ENCODE measurements at regions not wholly inside any gene's neighbourhood (a gene's known extent, or its start where the extent isn't known, plus 50 kb on each side); places are given as distances from the start of the nearest gene placed in this dataset.

GRCh38 chr16:85251225-85251760 lies 139.0 kb upstream of the CIBAR2 start:
- in situ Hi-C loops (cut with MboI; ENCODE audit: low pct_unique_long_range_greater_than_20kb, low sequenced_read_pairs, unreplicated experiment): no loop called here
- no peak for TF ChIP-seq CTCF (IDR thresholded peaks at IDR 0.05; ENCODE audit: extremely low read depth, insufficient read depth, missing control alignments)
- no peak for DNase-seq (ENCODE audit: low spot score)

- no peak for TF ChIP-seq CTCF (IDR thresholded peaks at IDR 0.05; ENCODE audit: extremely low read depth, insufficient read depth, missing control alignments)
- in situ Hi-C loops (cut with MboI; ENCODE audit: low pct_unique_long_range_greater_than_20kb, low sequenced_read_pairs, unreplicated experiment): no loop called here
- DNase-seq (ENCODE audit: low spot score): no peak
Measured at GRCh38 chr16:85252014-85252413, 139.7 kb upstream of the CIBAR2 start.

GRCh38 chr16:85252461-85252860 lies 140.2 kb upstream of the CIBAR2 start:
- in situ Hi-C loops (cut with MboI; ENCODE audit: low pct_unique_long_range_greater_than_20kb, low sequenced_read_pairs, unreplicated experiment): no loop called here

GRCh38 chr16:85253084-85253941 lies 141.0 kb upstream of the CIBAR2 start:
- peak; percentile 97 for TF ChIP-seq CTCF (IDR thresholded peaks at IDR 0.05; ENCODE audit: extremely low read depth, insufficient read depth, missing control alignments)
- in situ Hi-C loops (cut with MboI; ENCODE audit: low pct_unique_long_range_greater_than_20kb, low sequenced_read_pairs, unreplicated experiment): no loop called here

More at GRCh38 chr16:85252461-85252860, 140.2 kb upstream of the CIBAR2 start:
- TF ChIP-seq CTCF (IDR thresholded peaks at IDR 0.05; ENCODE audit: extremely low read depth, insufficient read depth, missing control alignments): no peak
- peak; percentile 59 for DNase-seq (ENCODE audit: low spot score)

GRCh38 chr16:85254051-85254450 lies 141.8 kb upstream of the CIBAR2 start:
- in situ Hi-C loops (cut with MboI; ENCODE audit: low pct_unique_long_range_greater_than_20kb, low sequenced_read_pairs, unreplicated experiment): no loop called here
- no peak for TF ChIP-seq CTCF (IDR thresholded peaks at IDR 0.05; ENCODE audit: extremely low read depth, insufficient read depth, missing control alignments)

More at GRCh38 chr16:85253084-85253941, 141.0 kb upstream of the CIBAR2 start:
- peak; percentile 94 for DNase-seq (ENCODE audit: low spot score)

GRCh38 chr16:85254921-85255320 lies 142.6 kb upstream of the CIBAR2 start:
- in situ Hi-C loops (cut with MboI; ENCODE audit: low pct_unique_long_range_greater_than_20kb, low sequenced_read_pairs, unreplicated experiment): no loop called here
- no peak for DNase-seq (ENCODE audit: low spot score)
- TF ChIP-seq CTCF (IDR thresholded peaks at IDR 0.05; ENCODE audit: extremely low read depth, insufficient read depth, missing control alignments): no peak

More at GRCh38 chr16:85254051-85254450, 141.8 kb upstream of the CIBAR2 start:
- DNase-seq (ENCODE audit: low spot score): no peak
